ENCODE measurements at regions not wholly inside any gene's neighbourhood (a gene's known extent, or its start where the extent isn't known, plus 50 kb on each side); places are given as distances from the start of the nearest gene placed in this dataset.

DNA sequence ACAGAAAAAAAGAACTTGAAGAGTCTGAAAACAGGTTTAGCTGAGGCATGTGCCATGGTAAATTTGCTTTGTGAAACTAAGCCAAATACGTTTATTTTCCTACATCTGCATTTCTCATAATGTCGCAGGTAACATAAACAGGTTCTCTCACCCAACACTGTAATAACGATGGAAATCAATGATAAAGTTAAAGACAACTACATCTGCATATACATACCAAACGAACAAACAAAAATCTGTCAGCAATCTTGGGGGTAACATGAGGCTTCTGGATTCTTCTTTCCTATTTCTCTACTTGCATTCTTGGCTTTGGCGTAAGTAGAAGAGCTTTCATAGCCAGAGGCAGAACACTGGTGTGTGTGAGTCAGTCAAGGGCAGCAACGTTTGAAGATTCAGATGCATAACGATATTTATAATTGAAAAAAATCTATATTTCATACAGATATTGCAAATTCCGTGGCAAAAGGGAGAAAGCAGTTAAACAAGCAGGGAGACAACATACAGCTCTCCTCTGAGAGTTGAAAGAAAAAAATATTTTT is 195.1 kb downstream of the EDN1 start:
- H3K36me3 ChIP-seq (ENCODE audit: insufficient read depth, low read length) = no peaks in the 10 kb centered on the region
- no peaks in the 10 kb centered on the region for H3F3A ChIP-seq (ENCODE audit: insufficient read depth, low read length, poor library complexity, severe bottlenecking)
- H3K79me2 ChIP-seq (replicated peaks; ENCODE audit: insufficient read depth, low read length) = no peaks in the 10 kb centered on the region
- TF ChIP-seq EZH2 (IDR thresholded peaks at IDR 0.05; ENCODE audit: borderline replicate concordance, insufficient read depth, low read length, poor library complexity, severe bottlenecking) = no peak
- TF ChIP-seq, protein P1, sequence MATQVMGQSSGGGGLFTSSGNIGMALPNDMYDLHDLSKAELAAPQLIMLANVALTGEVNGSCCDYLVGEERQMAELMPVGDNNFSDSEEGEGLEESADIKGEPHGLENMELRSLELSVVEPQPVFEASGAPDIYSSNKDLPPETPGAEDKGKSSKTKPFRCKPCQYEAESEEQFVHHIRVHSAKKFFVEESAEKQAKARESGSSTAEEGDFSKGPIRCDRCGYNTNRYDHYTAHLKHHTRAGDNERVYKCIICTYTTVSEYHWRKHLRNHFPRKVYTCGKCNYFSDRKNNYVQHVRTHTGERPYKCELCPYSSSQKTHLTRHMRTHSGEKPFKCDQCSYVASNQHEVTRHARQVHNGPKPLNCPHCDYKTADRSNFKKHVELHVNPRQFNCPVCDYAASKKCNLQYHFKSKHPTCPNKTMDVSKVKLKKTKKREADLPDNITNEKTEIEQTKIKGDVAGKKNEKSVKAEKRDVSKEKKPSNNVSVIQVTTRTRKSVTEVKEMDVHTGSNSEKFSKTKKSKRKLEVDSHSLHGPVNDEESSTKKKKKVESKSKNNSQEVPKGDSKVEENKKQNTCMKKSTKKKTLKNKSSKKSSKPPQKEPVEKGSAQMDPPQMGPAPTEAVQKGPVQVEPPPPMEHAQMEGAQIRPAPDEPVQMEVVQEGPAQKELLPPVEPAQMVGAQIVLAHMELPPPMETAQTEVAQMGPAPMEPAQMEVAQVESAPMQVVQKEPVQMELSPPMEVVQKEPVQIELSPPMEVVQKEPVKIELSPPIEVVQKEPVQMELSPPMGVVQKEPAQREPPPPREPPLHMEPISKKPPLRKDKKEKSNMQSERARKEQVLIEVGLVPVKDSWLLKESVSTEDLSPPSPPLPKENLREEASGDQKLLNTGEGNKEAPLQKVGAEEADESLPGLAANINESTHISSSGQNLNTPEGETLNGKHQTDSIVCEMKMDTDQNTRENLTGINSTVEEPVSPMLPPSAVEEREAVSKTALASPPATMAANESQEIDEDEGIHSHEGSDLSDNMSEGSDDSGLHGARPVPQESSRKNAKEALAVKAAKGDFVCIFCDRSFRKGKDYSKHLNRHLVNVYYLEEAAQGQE (IDR thresholded peaks at IDR 0.05; ENCODE audit: borderline replicate concordance) = no peak
- no peak for TF ChIP-seq POLR2AphosphoS5 (IDR thresholded peaks at IDR 0.05)
- no peak for TF ChIP-seq EP300 (conservative IDR thresholded peaks at IDR 0.05; ENCODE audit: poor library complexity, severe bottlenecking)
- no peak for TF ChIP-seq MXI1 (conservative IDR thresholded peaks at IDR 0.05; ENCODE audit: poor library complexity, severe bottlenecking)
- no peak for TF ChIP-seq RAD21 (conservative IDR thresholded peaks at IDR 0.05)
- H3K4me3 ChIP-seq (ENCODE audit: low read length) = no peak overlapping the region
- H4K20me1 ChIP-seq (ENCODE audit: insufficient read depth) = no peaks in the 10 kb centered on the region
- no peaks in the 10 kb centered on the region for H3K9me2 ChIP-seq (ENCODE audit: insufficient read depth, low read length)
- no peaks in the 10 kb centered on the region for H3K27me3 ChIP-seq (ENCODE audit: insufficient read depth, low read depth, low read length)
- no peak overlapping the region for H3K4me2 ChIP-seq (ENCODE audit: low read length)
- no peak overlapping the region for H2AFZ ChIP-seq (ENCODE audit: low read depth, low read length)
- H3K27ac ChIP-seq (ENCODE audit: low read length) = no peak overlapping the region
- no peak overlapping the region for H3K9ac ChIP-seq (ENCODE audit: low read length)
- no peaks in the 10 kb centered on the region for H3K9me3 ChIP-seq (ENCODE audit: low read length)

DNA sequence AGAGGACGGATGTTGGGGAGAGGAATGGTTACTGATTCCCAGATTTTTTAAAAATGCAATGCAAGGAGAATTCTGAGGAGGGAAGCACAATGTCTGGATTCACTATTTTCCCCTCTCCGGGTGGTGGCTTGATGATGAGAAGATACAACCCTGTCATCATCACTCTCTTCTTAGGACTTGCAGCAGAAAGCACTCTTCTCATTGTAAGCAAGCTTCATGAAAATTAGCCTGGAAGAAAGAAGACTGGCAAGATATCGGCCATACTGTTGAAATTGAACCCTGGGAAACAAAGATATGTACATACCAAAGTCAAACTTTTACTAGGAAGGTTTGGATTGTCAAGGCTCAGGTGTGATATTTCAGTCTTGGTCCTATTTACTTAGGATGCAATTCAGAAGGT is 195.7 kb downstream of the EDN1 start:
- H3F3A ChIP-seq (ENCODE audit: insufficient read depth, low read length, poor library complexity, severe bottlenecking) = no peaks in the 10 kb centered on the region
- no peak overlapping the region for H3K4me3 ChIP-seq (ENCODE audit: low read length)
- no peak overlapping the region for H2AFZ ChIP-seq (ENCODE audit: low read depth, low read length)
- no peaks in the 10 kb centered on the region for H3K79me2 ChIP-seq (replicated peaks; ENCODE audit: insufficient read depth, low read length)
- H3K27me3 ChIP-seq (ENCODE audit: insufficient read depth, low read depth, low read length) = no peaks in the 10 kb centered on the region
- TF ChIP-seq EP300 (conservative IDR thresholded peaks at IDR 0.05; ENCODE audit: poor library complexity, severe bottlenecking) = no peak
- TF ChIP-seq, protein P1 (IDR thresholded peaks at IDR 0.05; ENCODE audit: borderline replicate concordance) = no peak
- TF ChIP-seq POLR2AphosphoS5 (IDR thresholded peaks at IDR 0.05) = no peak
- H3K36me3 ChIP-seq (ENCODE audit: insufficient read depth, low read length) = no peaks in the 10 kb centered on the region
- no peak overlapping the region for H3K4me2 ChIP-seq (ENCODE audit: low read length)
- H4K20me1 ChIP-seq (ENCODE audit: insufficient read depth) = no peaks in the 10 kb centered on the region
- H3K9me3 ChIP-seq (ENCODE audit: low read length) = no peaks in the 10 kb centered on the region
- H3K27ac ChIP-seq (ENCODE audit: low read length) = no peak overlapping the region
- no peak overlapping the region for H3K9ac ChIP-seq (ENCODE audit: low read length)
- H3K9me2 ChIP-seq (ENCODE audit: insufficient read depth, low read length) = no peaks in the 10 kb centered on the region
